Right renal pelvis (tissue), 4 donors: ENCODE measurements at regions not wholly inside any gene's neighbourhood (a gene's known extent, or its start where the extent isn't known, plus 50 kb on each side); places are given as distances from the start of the nearest gene placed in this dataset.

Source experiments
- DNase-seq, 4 donors: peaks; one replicate each; pipeline ENCODE4 v3.0.0-alpha.2; 2013; ENCODE audit warnings: low read depth in 4 of 4, low spot score in 3 of 4, missing footprints in 1 of 4

- DNase-seq, result no peak
Measured at GRCh38 chr14:36047912-36048311, 128.6 kb downstream of the PTCSC3 start.

DNA sequence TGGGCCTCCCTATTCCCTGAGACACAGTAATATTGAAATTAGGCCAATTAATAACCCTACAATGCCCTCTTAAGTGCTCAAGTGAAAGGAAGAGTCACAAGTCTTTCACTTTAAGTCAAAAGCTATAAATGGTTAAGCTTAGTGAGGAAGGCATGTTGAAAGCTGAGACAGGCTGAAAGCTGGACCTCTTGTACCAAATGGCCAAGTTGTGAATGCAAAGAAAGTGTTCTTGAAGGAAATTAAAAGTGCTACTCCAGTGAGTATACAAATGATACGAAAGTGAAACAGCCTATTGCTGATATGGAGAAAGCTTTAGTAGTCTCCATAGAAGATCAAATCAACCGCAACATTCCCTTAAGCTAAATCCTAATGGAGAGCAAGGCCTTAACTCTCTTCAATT, 140.8 kb downstream of the PTCSC3 start:
- DNase-seq, result no peak

DNA sequence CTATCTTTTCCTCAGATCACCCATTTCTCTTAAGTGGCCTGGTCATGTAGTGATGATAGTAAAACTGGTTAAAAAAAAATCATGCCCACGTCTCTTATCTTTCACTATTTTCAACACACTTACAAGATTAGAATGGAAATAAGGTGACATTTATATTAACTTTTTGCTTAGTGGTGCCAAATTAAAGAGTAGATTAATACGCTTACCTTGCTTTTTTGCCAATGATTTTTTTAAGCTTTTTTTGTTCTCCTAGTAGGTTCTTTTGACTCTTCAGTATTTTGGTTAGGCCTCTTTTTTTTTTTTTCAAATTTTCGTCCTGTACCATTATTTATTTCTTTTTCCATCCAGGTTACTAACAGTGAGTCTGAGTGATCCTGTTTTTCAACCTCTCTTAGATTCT, 147.9 kb downstream of the PTCSC3 start:
- DNase-seq, result no peak

DNA sequence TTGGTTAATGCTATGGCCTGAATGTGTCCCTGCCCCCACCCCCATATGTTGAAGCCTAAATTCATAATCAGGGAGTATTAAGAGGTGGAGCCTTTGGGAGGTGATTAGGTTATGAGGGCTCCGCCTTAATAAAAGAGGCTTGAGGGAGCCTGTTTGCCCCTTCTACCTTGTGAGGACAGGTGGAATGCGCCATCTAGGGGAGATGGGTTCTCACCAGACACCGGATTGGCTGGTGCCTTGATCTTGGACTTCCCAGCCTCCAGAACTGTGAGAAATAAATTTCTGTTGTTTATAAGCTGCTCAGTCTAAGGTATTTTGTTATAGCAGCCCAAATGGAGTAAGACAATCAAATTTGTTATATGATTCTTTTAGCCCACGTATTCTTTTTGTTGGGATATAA, 148.3 kb downstream of the PTCSC3 start:
- DNase-seq, result no peak

- DNase-seq, result no peak
Measured at GRCh38 chr14:36027354-36027753, 149.2 kb downstream of the PTCSC3 start.

DNA sequence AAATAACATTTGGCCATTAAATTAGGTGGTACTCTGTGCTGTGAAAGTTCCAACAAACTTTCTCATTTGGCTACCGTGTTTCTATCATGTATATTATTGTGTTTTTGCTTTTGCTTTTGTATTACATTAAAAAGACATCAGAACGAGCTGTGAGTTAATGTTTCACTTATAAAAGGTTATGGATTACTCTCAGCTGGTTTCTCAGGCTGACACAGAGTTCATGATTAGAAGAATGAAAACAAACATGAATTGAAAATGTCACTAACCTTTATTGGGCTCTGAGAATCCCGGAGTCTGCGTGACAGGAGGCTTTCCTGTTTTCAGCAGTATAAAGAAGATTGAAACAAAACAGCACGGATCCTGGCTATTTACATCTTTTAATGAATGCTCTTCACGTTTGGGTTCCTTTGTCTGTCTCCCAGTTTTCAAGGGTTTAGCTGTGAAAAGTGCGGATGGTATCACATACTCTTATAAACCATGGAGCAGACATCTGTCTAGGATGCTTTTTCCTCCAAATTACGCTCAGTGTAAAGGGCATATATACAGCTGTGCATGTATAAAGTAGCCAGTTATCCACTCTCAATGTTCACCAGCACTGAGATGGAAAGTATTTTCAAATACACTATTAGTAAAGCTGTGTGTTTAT, 153.6 kb downstream of the PTCSC3 start:
- no peak for DNase-seq

DNA sequence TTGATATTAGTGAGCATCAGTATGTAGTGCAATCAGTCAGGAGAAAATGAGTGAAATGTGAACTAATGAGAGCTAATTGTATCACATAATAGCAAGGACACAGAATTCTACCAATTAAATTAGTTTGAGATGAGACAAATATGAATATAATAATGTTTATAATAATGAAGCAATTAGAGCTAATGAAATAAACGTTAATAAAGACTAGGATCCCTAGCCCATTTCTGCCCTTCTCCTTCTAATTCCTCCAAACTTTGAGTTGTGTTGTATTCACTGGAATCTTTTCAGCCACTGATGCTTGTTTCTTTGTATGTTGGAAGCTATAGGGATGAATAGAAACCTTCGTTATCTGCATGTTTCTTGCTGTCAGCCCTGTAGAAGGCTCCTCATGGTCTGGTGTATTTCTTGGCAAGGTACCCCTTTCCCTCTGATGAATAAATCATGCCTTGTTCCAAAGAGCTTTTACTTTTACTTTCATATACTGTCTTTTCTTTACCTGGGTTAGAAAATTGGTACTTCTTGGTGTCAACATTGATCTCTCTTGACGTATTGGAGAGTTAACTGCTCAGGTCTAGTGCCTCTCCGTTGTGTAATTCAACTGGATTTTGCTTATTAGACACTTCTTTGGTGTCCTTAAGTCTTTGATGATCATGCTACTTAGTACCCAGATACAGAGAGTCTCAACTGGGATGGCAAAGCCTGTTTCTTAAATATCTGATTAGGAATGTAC, 154.8 kb downstream of the PTCSC3 start:
- DNase-seq, result no peak

- DNase-seq, result no peak
Measured at GRCh38 chr14:36021030-36021422, 155.5 kb downstream of the PTCSC3 start.

GRCh38 chr14:36020120-36021029, 156.1 kb downstream of the PTCSC3 start:
- DNase-seq, result no peak

- DNase-seq, result no peak
Measured at GRCh38 chr14:36019126-36019525, 157.4 kb downstream of the PTCSC3 start.

DNA sequence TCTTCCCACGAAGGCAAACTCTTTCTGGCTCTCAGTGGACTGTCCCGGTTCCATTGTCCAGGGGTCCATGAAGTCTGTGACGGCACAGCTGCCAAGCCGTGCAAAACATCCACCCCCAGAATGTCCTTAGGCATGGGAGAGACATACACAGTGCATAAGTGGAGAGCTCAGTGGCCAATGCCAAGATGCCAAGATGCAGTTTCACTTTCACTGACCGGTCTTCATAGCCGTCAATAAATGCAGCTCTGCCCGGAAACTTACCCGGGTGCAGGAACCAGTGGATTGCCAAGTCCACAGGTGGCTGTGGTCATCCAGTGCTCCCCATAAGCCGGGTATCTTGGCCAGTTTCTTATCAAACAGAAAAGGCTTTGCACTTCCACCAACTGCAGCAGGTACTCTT, 162.3 kb downstream of the PTCSC3 start:
- DNase-seq, result no peak

DNA sequence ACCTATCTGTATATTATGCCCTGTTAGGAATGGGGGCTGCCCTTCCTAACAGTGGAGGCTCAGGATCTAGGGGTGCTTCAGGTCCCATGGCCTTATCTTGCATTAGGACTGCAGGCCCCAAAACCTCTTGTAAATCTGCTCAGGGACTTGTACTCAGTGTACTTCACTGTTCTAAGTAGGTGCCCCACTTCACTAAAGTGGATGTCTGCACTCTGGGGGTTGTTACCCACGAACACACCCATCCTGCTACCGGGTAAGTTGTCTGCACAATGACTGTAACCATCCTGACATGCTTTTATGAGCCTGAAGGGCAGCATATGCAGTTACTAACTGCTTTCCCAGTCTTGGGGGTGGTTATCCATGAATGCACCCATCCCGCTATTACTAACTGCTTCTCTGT, 163.0 kb downstream of the PTCSC3 start:
- DNase-seq, result no peak

DNA sequence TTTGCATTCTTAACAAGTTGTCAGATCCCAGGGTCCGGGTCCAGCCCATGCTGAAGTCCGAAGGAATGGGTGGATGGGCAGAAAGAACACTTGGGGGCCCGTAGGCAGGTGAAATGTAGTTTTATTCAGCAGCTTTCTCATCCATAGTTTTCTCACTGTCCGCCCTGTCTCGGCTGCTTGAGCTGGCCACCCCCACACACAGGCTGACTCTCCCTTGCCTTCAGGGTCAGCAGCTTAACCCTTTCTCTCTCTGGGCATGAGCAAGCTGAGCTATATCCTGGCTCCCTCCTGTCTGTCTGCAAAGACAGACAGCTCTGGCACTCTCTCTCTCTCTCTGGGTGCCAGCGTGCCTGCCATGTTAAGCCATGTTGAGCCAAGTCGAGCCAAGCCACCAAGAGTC, 163.9 kb downstream of the PTCSC3 start:
- DNase-seq, result no peak

DNA sequence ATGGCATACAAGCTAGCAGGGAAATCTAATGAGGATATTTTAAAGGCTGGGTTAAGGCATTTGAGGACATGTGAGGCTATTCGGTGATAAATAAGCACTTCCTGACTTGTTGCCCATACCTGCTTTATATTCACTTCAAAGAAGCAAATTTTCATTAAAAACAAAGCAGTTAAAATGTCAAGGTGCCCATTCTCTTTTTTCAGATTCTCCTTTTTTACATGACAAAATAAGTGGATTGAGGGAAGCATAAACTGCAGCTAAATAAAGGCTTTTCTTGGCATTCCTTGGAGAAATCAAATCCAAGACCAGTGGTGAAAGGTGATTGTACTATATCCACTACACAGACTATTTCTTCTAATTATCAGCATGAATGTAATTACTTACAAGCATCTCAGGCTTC, 166.9 kb downstream of the PTCSC3 start:
- no peak for DNase-seq

- no peak for DNase-seq
Measured at GRCh38 chr14:36006623-36007022, 169.9 kb downstream of the PTCSC3 start.

DNA sequence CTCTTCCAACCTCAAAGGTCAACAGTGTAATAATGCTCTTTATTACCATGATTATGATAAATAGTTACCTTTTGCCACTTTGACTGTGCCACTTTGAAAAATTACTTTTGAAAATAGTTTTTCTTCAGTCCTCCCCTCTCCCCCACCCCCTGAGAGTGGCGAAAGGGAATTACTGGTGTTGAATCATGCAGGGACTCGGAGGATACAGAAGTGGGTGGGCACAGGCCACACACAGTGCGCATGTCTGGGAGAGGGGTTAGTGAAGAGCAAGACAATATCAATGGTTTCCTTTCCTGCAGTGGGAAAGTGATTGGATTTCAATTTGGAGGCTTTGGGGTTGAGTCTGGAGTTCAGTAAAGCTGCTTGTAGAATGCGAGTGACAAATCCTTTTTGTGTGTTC, 170.9 kb downstream of the PTCSC3 start:
- no peak for DNase-seq

- no peak for DNase-seq
Measured at GRCh38 chr14:36001936-36002335, 174.6 kb downstream of the PTCSC3 start.

DNA sequence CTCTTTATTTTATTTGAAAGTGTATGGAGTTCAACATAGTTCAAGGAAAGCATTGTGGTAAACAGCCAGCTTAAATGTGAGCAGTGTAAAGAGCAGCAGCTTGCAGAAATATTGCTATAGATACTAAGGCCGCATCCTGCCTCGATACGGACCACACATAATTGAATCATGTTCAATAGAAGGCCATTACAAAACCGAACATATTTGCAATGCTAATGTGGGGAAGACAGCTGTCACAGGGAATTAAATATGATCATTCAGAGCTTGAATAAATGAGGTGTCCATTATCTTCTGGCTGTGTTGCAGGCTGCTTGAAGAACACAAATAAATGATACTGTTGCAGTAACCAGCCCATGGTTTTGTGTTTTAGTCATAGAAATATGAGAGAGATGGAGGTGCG, 173.2 kb downstream of the BRMS1L start:
- no peak for DNase-seq

DNA sequence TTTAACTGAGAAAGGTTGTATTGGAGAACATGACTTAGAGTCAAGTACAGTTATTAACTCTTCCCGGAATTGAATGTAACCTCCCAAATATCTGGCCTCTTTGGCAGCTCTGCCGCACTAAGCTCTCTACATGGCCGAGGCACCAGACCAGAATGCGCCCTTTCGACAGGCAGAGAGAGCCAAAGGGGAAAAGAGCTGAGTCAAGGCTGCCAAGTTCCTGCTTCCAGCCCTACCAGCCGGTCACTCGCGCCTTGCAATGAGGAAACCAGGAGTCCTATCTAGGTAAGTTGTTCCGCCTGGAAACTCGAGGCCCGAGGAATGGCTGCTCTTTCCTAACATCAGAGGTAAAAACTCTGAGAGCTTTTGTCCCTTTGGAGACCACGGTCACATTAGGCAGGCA, 172.2 kb downstream of the BRMS1L start:
- DNase-seq, result no peak

DNA sequence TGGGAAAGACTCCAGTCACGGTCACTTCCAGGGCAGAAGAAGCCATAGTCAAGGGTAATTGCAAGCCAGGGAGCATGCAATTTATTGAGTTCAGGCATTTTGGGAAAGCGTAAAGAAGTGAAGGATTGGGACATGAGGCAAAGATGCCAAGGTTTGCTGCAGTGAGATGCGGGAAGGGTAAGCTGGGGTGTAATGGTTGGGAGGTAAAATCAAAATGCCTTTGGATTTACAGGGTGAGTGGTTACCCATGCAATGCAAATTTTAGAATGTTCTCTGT, 167.5 kb downstream of the BRMS1L start:
- no peak for DNase-seq

GRCh38 chr14:35992816-35993683, 166.9 kb downstream of the BRMS1L start:
- DNase-seq, result no peak
